Adrenal gland (tissue), 9 donors: ENCODE measurements at regions not wholly inside any gene's neighbourhood (a gene's known extent, or its start where the extent isn't known, plus 50 kb on each side); places are given as distances from the start of the nearest gene placed in this dataset.
"Not testable (repeated sequence)": the region's sequence is repeated elsewhere in the genome, so short reads cannot be mapped to it uniquely, and the experiment has no call there.

ENCODE experiments used
- DNase-seq, 7 donors: peaks; one replicate each; pipeline ENCODE4 v3.0.0-alpha.2; 2019 to 2020
- H3K27ac ChIP-seq, 5 donors: fragments of 200-600 bp; sonication (generic) in 4 of 5; 1 replicate in 3 of 5; 2 replicates in 2 of 5; pipeline versions ENCODE4 v1.5.1 to v1.8.0; 2016 to 2020; ENCODE audit warnings: mild to moderate bottlenecking in 1 of 5
- H3K27me3 ChIP-seq: fragments of 200-600 bp; 2 replicates; pipeline ENCODE4 v1.8.0; 2021
- H3K36me3 ChIP-seq, 2 donors: fragments of 200-600 bp; replicated peaks in 1 of 2; 1 replicate in 1 of 2; 2 replicates in 1 of 2; pipeline versions ENCODE4 v1.5.1 to v1.8.0; 2018 to 2022
- H3K4me1 ChIP-seq, 2 donors: fragments of 200-600 bp; replicated peaks in 1 of 2; 1 replicate in 1 of 2; 2 replicates in 1 of 2; pipeline versions ENCODE4 v1.5.1 to v1.8.0; 2018 to 2021
- H3K4me3 ChIP-seq, 4 donors: fragments of 200-600 bp; sonication (generic) in 3 of 4; one replicate each; pipeline ENCODE4 v1.5.1; 2016 to 2018
- H3K9me3 ChIP-seq, 3 donors: fragments of 200-600 bp; sonication (generic) in 1 of 3; replicated peaks in 1 of 3; 1 replicate in 2 of 3; 2 replicates in 1 of 3; pipeline versions ENCODE4 v1.5.1 to v1.8.0; 2016 to 2021
- POLR2A ChIP-seq, 2 donors: fragments of 450-650 bp; IDR thresholded peaks; one replicate each; pipeline ENCODE4 v1.6.1; 2017; ENCODE audit warnings: antibody characterized with exemption in 2 of 2, mild to moderate bottlenecking in 2 of 2, moderate library complexity in 1 of 2
- WGBS, 4 donors: extraction: QIAGEN DNeasy Blood & Tissue Kit in 2 of 4; methylation state at CpG; one replicate each; pipeline versions ENCODE4 v1.1.5 to v1.1.7; 2013 to 2017; 5-methylcytosine and 5-hydroxymethylcytosine counted together
- intact Hi-C, 2 donors: fragments of 100-400 bp; cut with DNase I; formaldehyde crosslinking; loops; one replicate each; pipeline versions ENCODE4 v1.14.1 to v1.15.0; 2022 to 2023
- TF ChIP-seq, protein P1 (sequence below), 6 experiments: fragments of 450-650 bp in 4 of 6; fragments of 200-600 bp in 2 of 6; sonication (generic) in 1 of 6; IDR thresholded peaks; 1 replicate in 5 of 6; 2 replicates in 1 of 6; pipeline versions ENCODE4 v1.5.1 to v1.8.0; 2016 to 2021; ENCODE audit warnings: antibody characterized with exemption in 6 of 6, mild to moderate bottlenecking in 2 of 6, moderate library complexity in 1 of 6
- donor health status: healthy with polysubstance abuse.
- donor health status: Bipolar disorder and iron deficiency.
- donor health status: DM: yes; HTN: yes; CAD: no.
- donor health status: DM: no; HTN: no; CAD: no.
- donor health status: DM: no; HTN: no; CAD: no.

DNA sequence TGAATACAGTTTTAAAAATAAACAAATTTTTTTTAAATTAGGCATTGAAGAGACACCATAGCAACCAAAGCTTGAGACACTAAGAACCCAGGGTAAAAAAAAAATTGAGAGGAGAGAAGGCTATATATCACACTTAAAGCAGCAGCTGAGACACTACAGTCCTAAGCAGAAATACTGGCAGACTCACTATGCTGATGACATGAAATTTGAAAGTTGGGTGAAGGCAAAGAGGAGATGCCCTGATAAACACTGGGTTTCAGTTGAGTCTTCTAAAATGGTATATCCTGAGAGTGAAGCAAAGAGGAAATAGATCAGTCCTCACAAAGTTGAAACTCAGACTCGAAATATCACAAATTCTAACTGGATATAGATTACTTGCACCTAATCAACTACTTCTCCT is 419.9 kb upstream of the CDH9 start:
- H3K27ac ChIP-seq: no peak overlapping the region
- H3K4me1 ChIP-seq: no peaks in the 10 kb centered on the region
- intact Hi-C loops: no loop called here
- TF ChIP-seq POLR2A (IDR thresholded peaks at IDR 0.05): no peak
- TF ChIP-seq, protein P1, sequence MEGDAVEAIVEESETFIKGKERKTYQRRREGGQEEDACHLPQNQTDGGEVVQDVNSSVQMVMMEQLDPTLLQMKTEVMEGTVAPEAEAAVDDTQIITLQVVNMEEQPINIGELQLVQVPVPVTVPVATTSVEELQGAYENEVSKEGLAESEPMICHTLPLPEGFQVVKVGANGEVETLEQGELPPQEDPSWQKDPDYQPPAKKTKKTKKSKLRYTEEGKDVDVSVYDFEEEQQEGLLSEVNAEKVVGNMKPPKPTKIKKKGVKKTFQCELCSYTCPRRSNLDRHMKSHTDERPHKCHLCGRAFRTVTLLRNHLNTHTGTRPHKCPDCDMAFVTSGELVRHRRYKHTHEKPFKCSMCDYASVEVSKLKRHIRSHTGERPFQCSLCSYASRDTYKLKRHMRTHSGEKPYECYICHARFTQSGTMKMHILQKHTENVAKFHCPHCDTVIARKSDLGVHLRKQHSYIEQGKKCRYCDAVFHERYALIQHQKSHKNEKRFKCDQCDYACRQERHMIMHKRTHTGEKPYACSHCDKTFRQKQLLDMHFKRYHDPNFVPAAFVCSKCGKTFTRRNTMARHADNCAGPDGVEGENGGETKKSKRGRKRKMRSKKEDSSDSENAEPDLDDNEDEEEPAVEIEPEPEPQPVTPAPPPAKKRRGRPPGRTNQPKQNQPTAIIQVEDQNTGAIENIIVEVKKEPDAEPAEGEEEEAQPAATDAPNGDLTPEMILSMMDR (IDR thresholded peaks at IDR 0.05): no peak
- 61 to 82% (median 81%) methylated on average over 1 of the region's 1 CpG for WGBS, 4 donors
- H3K36me3 ChIP-seq: no peaks in the 10 kb centered on the region
- DNase-seq: no peak
- H3K4me3 ChIP-seq: no peak overlapping the region
- no peaks in the 10 kb centered on the region for H3K9me3 ChIP-seq
- no peaks in the 10 kb centered on the region for H3K27me3 ChIP-seq

DNA sequence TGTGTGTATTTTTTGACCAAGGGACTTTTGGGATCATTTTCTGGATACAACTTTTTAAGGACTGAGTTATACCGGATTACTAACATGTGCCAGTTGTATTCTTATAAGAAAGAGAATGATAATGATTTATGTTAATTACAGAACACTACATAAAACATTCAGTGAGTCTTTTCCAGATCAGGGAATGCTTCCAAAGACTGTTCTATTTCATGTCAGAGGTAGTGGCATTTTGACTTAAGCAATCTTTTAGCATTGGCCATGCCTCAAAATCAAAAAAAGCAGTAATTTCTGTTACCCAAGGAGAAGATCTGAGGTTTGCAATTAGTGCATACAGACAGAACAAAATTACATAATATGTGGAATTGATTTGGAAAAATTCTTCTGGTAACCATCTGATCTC is 413.0 kb upstream of the CDH9 start:
- 59 to 83% (median 72%) methylated on average over 1 of the region's 1 CpG for WGBS, 4 donors
- no peaks in the 10 kb centered on the region for H3K9me3 ChIP-seq
- H3K27me3 ChIP-seq: no peaks in the 10 kb centered on the region
- DNase-seq: no peak
- no peaks in the 10 kb centered on the region for H3K4me1 ChIP-seq
- intact Hi-C loops: no loop called here
- H3K27ac ChIP-seq: no peak overlapping the region
- no peaks in the 10 kb centered on the region for H3K36me3 ChIP-seq
- no peak for TF ChIP-seq POLR2A (IDR thresholded peaks at IDR 0.05)
- TF ChIP-seq, protein P1 (IDR thresholded peaks at IDR 0.05): no peak
- no peak overlapping the region for H3K4me3 ChIP-seq

DNA sequence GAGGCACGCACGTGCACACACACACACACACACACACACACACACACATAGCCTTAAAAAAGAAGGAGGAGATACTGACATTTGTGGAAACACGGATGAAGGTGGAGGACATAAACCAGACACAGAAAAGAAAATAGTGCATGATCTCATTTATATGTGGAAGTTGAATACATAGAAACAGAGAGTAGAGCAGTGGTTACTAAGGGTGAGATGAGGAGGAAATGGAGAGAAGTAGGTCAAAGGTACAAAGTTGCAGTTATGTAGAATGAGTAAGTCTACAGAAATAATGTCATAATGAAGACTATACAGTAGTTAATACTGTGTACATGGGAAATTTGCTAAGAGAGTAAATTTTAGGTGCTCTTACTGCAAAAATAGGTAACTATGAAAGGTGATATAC is 412.2 kb upstream of the CDH9 start:
- no peak for DNase-seq
- no peak overlapping the region for H3K4me3 ChIP-seq
- intact Hi-C loops: no loop called here
- no peaks in the 10 kb centered on the region for H3K36me3 ChIP-seq
- no peak for TF ChIP-seq POLR2A (IDR thresholded peaks at IDR 0.05)
- TF ChIP-seq, protein P1 (IDR thresholded peaks at IDR 0.05): no peak
- no peaks in the 10 kb centered on the region for H3K27me3 ChIP-seq
- H3K4me1 ChIP-seq: no peaks in the 10 kb centered on the region
- H3K27ac ChIP-seq: no peak overlapping the region
- 71 to 84% (median 76%) methylated on average over 3 of the region's 3 CpGs for WGBS, 4 donors
- H3K9me3 ChIP-seq: no peaks in the 10 kb centered on the region

DNA sequence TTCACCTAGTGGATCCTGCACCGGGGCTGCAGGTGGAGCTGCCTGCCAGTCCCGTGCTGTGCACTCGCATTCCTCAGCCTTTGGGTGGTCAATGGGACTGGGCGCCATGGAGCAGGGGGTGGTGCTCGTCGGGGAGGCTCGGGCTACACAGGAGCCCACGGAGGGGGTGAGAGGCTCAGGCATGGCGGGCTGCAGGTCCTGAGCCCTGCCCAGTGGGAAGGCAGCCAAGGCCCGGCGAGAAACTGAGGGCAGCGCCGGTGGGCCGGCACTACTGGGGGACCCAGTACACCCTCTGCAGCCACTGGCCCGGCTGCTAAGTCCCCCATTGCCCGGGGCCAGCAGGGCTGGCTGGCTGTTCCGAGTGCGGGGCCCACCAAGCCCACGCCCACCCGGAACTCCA is 401.0 kb upstream of the CDH9 start:
- DNase-seq, H3K27ac ChIP-seq, H3K4me3 ChIP-seq, H3K4me1 ChIP-seq, H3K27me3 ChIP-seq, intact Hi-C loops, H3K36me3 ChIP-seq, H3K9me3 ChIP-seq: not testable (repeated sequence)
- 79 to 100% (median 83%) methylated on average over 3 to 20 of the region's 20 CpGs for WGBS, 4 donors

DNA sequence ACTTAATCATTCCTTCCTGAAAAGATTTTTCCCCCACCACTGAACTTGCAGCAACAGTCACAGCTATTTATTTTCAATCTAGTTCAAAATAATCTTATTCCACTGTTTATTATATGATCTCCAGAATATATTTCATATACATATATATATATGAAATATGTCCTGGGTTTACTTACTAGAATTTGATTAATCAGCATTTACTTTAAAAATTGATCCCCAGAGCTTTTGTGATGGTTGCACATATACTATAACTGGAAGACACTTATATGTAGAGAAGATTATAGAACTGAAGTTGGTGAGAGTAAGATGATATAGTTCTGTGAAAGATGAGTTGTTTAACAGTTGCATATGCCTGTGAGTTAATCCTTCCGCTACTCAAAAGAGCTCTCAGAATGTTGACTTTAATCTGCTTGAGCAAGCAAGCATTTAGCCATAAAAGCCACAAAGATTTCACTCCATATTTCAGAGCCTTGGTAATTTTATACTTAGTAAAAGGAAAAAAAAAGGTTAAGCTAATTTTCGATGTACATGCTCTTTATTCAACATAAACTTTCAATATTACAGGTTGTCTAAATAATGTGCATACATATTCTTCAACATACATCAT is 399.3 kb upstream of the CDH9 start:
- WGBS, 4 donors: 73 to 82% (median 76%) methylated on average over 2 of the region's 2 CpGs
- DNase-seq: no peak
- no peaks in the 10 kb centered on the region for H3K27me3 ChIP-seq
- no peaks in the 10 kb centered on the region for H3K4me1 ChIP-seq
- no peak for TF ChIP-seq POLR2A (IDR thresholded peaks at IDR 0.05)
- TF ChIP-seq, protein P1 (IDR thresholded peaks at IDR 0.05): no peak
- H3K36me3 ChIP-seq: no peaks in the 10 kb centered on the region
- intact Hi-C loops: no loop called here
- H3K4me3 ChIP-seq: no peak overlapping the region
- no peaks in the 10 kb centered on the region for H3K9me3 ChIP-seq
- no peak overlapping the region for H3K27ac ChIP-seq
